H1 (cell line): ENCODE measurements at regions not wholly inside any gene's neighbourhood (a gene's known extent, or its start where the extent isn't known, plus 50 kb on each side); places are given as distances from the start of the nearest gene placed in this dataset.

Experiments used
- CTCF ChIP-seq, 3 experiments: IDR thresholded peaks; 1 replicate in 2 of 3; 2 replicates in 1 of 3; pipeline versions ENCODE4 v1.5.1 to v1.6.1; 2011; ENCODE audit warnings: low read length in 3 of 3, mild to moderate bottlenecking in 3 of 3, inconsistent platforms in 2 of 3, low read depth in 1 of 3, moderate library complexity in 1 of 3; ENCODE audit not compliant: insufficient read depth in 1 of 3; ENCODE audit errors: control extremely low read depth in 1 of 3
- EP300 ChIP-seq, 2 experiments: IDR thresholded peaks; 1 replicate in 1 of 2; 2 replicates in 1 of 2; pipeline ENCODE4 v1.6.1; 2011 to 2012; ENCODE audit warnings: low read depth in 2 of 2, low read length in 2 of 2, mild to moderate bottlenecking in 2 of 2, borderline replicate concordance in 1 of 2, inconsistent platforms in 1 of 2, moderate library complexity in 1 of 2
- POLR2A ChIP-seq, 2 experiments: IDR thresholded peaks; 1 replicate in 1 of 2; 2 replicates in 1 of 2; pipeline ENCODE4 v1.6.1; 2011; ENCODE audit warnings: low read depth in 2 of 2, low read length in 2 of 2, mild to moderate bottlenecking in 2 of 2; ENCODE audit errors: control extremely low read depth in 1 of 2
- POLR2AphosphoS5 ChIP-seq: IDR thresholded peaks from 2 replicates; pipeline ENCODE4 v1.6.1; 2011; ENCODE audit warnings: low read depth, low read length
- TAF1 ChIP-seq: IDR thresholded peaks from 2 replicates; pipeline ENCODE4 v1.6.1; 2011; ENCODE audit warnings: mild to moderate bottlenecking, low read depth, low read length
- TF ChIP-seq, protein P1 (sequence below): IDR thresholded peaks from 2 replicates; pipeline ENCODE4 v1.6.1; 2011; ENCODE audit warnings: low read depth, mild to moderate bottlenecking, low read length; ENCODE audit not compliant: insufficient read depth

- no peak for TF ChIP-seq TAF1
- no peak for TF ChIP-seq CTCF (IDR thresholded peaks at IDR 0.05; ENCODE audit: control extremely low read depth in 1 of 3, insufficient read depth in 1 of 3, low read depth in 1 of 3, low read length in 3 of 3)
- TF ChIP-seq POLR2AphosphoS5 = no peak
- no peak for TF ChIP-seq POLR2A (IDR thresholded peaks at IDR 0.05; ENCODE audit: control extremely low read depth in 1 of 2, low read depth in 2 of 2, low read length in 2 of 2)
- TF ChIP-seq, protein P1, sequence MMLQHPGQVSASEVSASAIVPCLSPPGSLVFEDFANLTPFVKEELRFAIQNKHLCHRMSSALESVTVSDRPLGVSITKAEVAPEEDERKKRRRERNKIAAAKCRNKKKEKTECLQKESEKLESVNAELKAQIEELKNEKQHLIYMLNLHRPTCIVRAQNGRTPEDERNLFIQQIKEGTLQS = no peak
- TF ChIP-seq EP300 (IDR thresholded peaks at IDR 0.05; ENCODE audit: borderline replicate concordance in 1 of 2, low read depth in 2 of 2, low read length in 2 of 2) = no peak
Observed at GRCh38 chr6:23329086-23329485, 759.7 kb downstream of the HDGFL1 start.
